Loucy (cell line): ENCODE measurements at regions not wholly inside any gene's neighbourhood (a gene's known extent, or its start where the extent isn't known, plus 50 kb on each side); places are given as distances from the start of the nearest gene placed in this dataset.

Experiments used
- H2AFZ ChIP-seq: fragments of 200-600 bp; sonication (generic); 2 replicates; pipeline ENCODE4 v1.6.0; 2016; ENCODE audit warnings: antibody characterized with exemption, mild to moderate bottlenecking, low read length, moderate library complexity
- H3F3A ChIP-seq: fragments of 200-600 bp; 2 replicates; pipeline ENCODE4 v1.6.0; 2016; ENCODE audit warnings: antibody characterized with exemption, low read depth, mild to moderate bottlenecking
- H3K27me3 ChIP-seq: fragments of 200-600 bp; sonication (generic); 2 replicates; pipeline ENCODE4 v1.6.1; 2014; ENCODE audit warnings: low read length, mild to moderate bottlenecking; ENCODE audit not compliant: insufficient read depth, poor library complexity, severe bottlenecking
- H3K36me3 ChIP-seq: fragments of 200-600 bp; sonication (generic); 2 replicates; pipeline ENCODE4 v1.6.1; 2016; ENCODE audit warnings: low read length; ENCODE audit not compliant: insufficient read depth
- H3K4me1 ChIP-seq: fragments of 200-600 bp; sonication (generic); 2 replicates; pipeline ENCODE4 v1.5.1; 2014; ENCODE audit warnings: low read length, mild to moderate bottlenecking; ENCODE audit not compliant: insufficient read depth, poor library complexity, severe bottlenecking
- H3K4me2 ChIP-seq: fragments of 200-600 bp; sonication (generic); 2 replicates; pipeline ENCODE4 v1.6.0; 2014; ENCODE audit warnings: antibody characterized with exemption, low read length, low read depth, mild to moderate bottlenecking; ENCODE audit not compliant: poor library complexity, severe bottlenecking
- H3K4me3 ChIP-seq: fragments of 200-600 bp; sonication (generic); 2 replicates; pipeline ENCODE4 v1.5.1; 2014; ENCODE audit warnings: low read length, mild to moderate bottlenecking, mixed read lengths; ENCODE audit not compliant: poor library complexity, severe bottlenecking
- H3K79me2 ChIP-seq: fragments of 200-600 bp; sonication (generic); 2 replicates; pipeline ENCODE4 v1.6.1; 2014; ENCODE audit warnings: low read length; ENCODE audit not compliant: insufficient read depth
- H3K9ac ChIP-seq: fragments of 200-600 bp; sonication (generic); 2 replicates; pipeline ENCODE4 v1.6.0; 2014; ENCODE audit warnings: mild to moderate bottlenecking, low read depth, low read length, moderate library complexity; ENCODE audit not compliant: poor library complexity, severe bottlenecking
- H3K9me2 ChIP-seq: fragments of 200-600 bp; sonication (generic); replicated peaks from 2 replicates; pipeline ENCODE4 v1.6.1; 2016; ENCODE audit warnings: low read depth, low read length, mixed read lengths
- H3K9me3 ChIP-seq: fragments of 200-600 bp; sonication (generic); 2 replicates; pipeline ENCODE4 v1.6.1; 2014; ENCODE audit warnings: mild to moderate bottlenecking, antibody characterized with exemption, low read length, low read depth; ENCODE audit not compliant: insufficient read depth
- H4K20me1 ChIP-seq: fragments of 200-600 bp; sonication (generic); 2 replicates; pipeline ENCODE4 v1.6.0; 2014; ENCODE audit warnings: antibody characterized with exemption, low read length, mild to moderate bottlenecking; ENCODE audit not compliant: insufficient read depth, poor library complexity, severe bottlenecking
- CTCF ChIP-seq: fragments of 200-600 bp; sonication (generic); conservative IDR thresholded peaks from 2 replicates; pipeline ENCODE4 v1.5.1; 2014; ENCODE audit warnings: mild to moderate bottlenecking, antibody characterized with exemption, low read length
- EZH2phosphoT487 ChIP-seq: fragments of 200-600 bp; IDR thresholded peaks from 2 replicates; pipeline ENCODE4 v1.6.1; 2018; ENCODE audit warnings: antibody characterized with exemption, mild to moderate bottlenecking, moderate library complexity, borderline replicate concordance

GRCh38 chr15:91564631-91565030 lies 288.9 kb upstream of the SLCO3A1 start:
- Histone ChIP-seq H3K4me3 (no peak overlapping the region), H3K27me3 (no peaks in the 10 kb centered on the region), H3K9ac (no peak overlapping the region), H3K4me1 (peaks cover 6% of the 10 kb centered on the region), H3K79me2 (no peaks in the 10 kb centered on the region), H3F3A (no peaks in the 10 kb centered on the region), H3K36me3 (no peaks in the 10 kb centered on the region), H3K9me2 (no peaks in the 10 kb centered on the region), H2AFZ (no peak overlapping the region), H3K9me3 (no peaks in the 10 kb centered on the region), H4K20me1 (no peaks in the 10 kb centered on the region), H3K4me2 (no peak overlapping the region)
- TF ChIP-seq CTCF: no peak
- TF ChIP-seq EZH2phosphoT487: no peak

- no peaks in the 10 kb centered on the region for H4K20me1 ChIP-seq
- TF ChIP-seq EZH2phosphoT487: no peak
- TF ChIP-seq CTCF: no peak
Observed at GRCh38 chr15:91566141-91566540, 287.4 kb upstream of the SLCO3A1 start.

GRCh38 chr15:91568036-91568435 lies 285.5 kb upstream of the SLCO3A1 start:
- Histone ChIP-seq H3K36me3 (no peaks in the 10 kb centered on the region), H3F3A (no peaks in the 10 kb centered on the region), H3K79me2 (no peaks in the 10 kb centered on the region), H3K4me2 (no peak overlapping the region), H3K9ac (no peak overlapping the region), H2AFZ (no peak overlapping the region), H3K4me1 (peaks cover 6% of the 10 kb centered on the region), H3K9me2 (no peaks in the 10 kb centered on the region), H4K20me1 (no peaks in the 10 kb centered on the region), H3K9me3 (no peaks in the 10 kb centered on the region), H3K27me3 (no peaks in the 10 kb centered on the region), H3K4me3 (no peak overlapping the region)
- no peak for TF ChIP-seq CTCF

More at GRCh38 chr15:91566141-91566540, 287.4 kb upstream of the SLCO3A1 start:
- H3K4me1 ChIP-seq: peaks cover 6% of the 10 kb centered on the region
- H3K4me2 ChIP-seq: peak overlapping the region; percentile 21
- H3K27me3 ChIP-seq: no peaks in the 10 kb centered on the region
- no peaks in the 10 kb centered on the region for H3F3A ChIP-seq
- no peaks in the 10 kb centered on the region for H3K79me2 ChIP-seq
- no peak overlapping the region for H2AFZ ChIP-seq
- no peak overlapping the region for H3K9ac ChIP-seq
- no peak overlapping the region for H3K4me3 ChIP-seq
- H3K9me3 ChIP-seq: no peaks in the 10 kb centered on the region
- no peaks in the 10 kb centered on the region for H3K36me3 ChIP-seq
- no peaks in the 10 kb centered on the region for H3K9me2 ChIP-seq
